ENCODE measurements at regions not wholly inside any gene's neighbourhood (a gene's known extent, or its start where the extent isn't known, plus 50 kb on each side); places are given as distances from the start of the nearest gene placed in this dataset.

- Histone ChIP-seq H3K27me3 (ENCODE audit: control insufficient read depth in 3 of 3, insufficient read depth in 3 of 3, low read length in 2 of 3) (no peaks in the 10 kb centered on the region), H3K36me3 (ENCODE audit: control insufficient read depth in 4 of 4, insufficient read depth in 4 of 4, low read length in 4 of 4) (no peaks in the 10 kb centered on the region), H3K27ac (ENCODE audit: low read depth in 1 of 2, low read length in 1 of 2) (no peak overlapping the region), H3K4me3 (no peak overlapping the region), H3K9me3 (ENCODE audit: control insufficient read depth in 4 of 4, insufficient read depth in 3 of 4, low read length in 3 of 4) (peaks cover 0 to 8% (median 3%) of the 10 kb centered on the region in 4 donors), H3K4me1 (ENCODE audit: control insufficient read depth in 5 of 5, insufficient read depth in 5 of 5, low read length in 5 of 5) (no peaks in the 10 kb centered on the region), H3K9ac (ENCODE audit: insufficient read depth in 1 of 2, low read length in 2 of 2) (no peak overlapping the region)
- ATAC-seq (ENCODE audit: insufficient read depth, low FRiP score) (no peak), DNase-seq (no peak)
- 98 to 100% methylated on average over 1 of the region's 1 CpG for WGBS, 2 donors
- no peak for TF ChIP-seq CTCF (IDR thresholded peaks at IDR 0.05; ENCODE audit: control extremely low read depth, extremely low read depth)
These were observed 161.8 kb upstream of the GRIA4 start for GRCh38 chr11:105447936-105448702.

DNA sequence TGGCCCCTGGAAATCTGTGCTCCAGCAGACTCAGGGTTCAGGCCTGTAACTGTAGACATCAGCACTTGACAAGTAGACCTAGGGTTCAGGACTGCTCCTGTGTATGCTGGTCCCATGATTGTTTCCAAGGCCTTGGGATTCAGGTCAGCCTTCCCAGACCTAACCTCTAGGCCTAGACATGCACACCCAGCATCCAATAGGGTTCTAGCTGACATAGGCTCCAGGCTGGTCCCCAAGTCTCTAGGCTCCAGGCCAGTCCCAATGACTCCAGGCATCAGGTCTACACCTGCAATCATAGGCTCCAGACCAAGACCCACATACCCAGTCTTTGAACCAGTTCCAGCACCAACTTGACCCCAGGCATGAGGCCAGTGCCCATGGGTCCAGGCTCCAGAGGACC is 166.2 kb upstream of the GRIA4 start:
- peaks cover 0 to 11% (median 3%) of the 10 kb centered on the region in 4 donors for H3K9me3 ChIP-seq (ENCODE audit: control insufficient read depth in 4 of 4, insufficient read depth in 3 of 4, low read length in 3 of 4)
- H3K36me3 ChIP-seq (ENCODE audit: control insufficient read depth in 4 of 4, insufficient read depth in 4 of 4, low read length in 4 of 4), result no peaks in the 10 kb centered on the region
- no peak for DNase-seq
- no peak for ATAC-seq (ENCODE audit: insufficient read depth, low FRiP score)
- H3K27me3 ChIP-seq (ENCODE audit: control insufficient read depth in 3 of 3, insufficient read depth in 3 of 3, low read length in 2 of 3), result no peaks in the 10 kb centered on the region
- H3K9ac ChIP-seq (ENCODE audit: insufficient read depth in 1 of 2, low read length in 2 of 2), result no peak overlapping the region
- H3K27ac ChIP-seq (ENCODE audit: low read depth in 1 of 2, low read length in 1 of 2), result no peak overlapping the region
- no peak overlapping the region for H3K4me3 ChIP-seq
- H3K4me1 ChIP-seq (ENCODE audit: control insufficient read depth in 5 of 5, insufficient read depth in 5 of 5, low read length in 5 of 5), result no peaks in the 10 kb centered on the region
- no peak for TF ChIP-seq CTCF (IDR thresholded peaks at IDR 0.05; ENCODE audit: control extremely low read depth, extremely low read depth)

- Histone ChIP-seq H3K27me3 (ENCODE audit: control insufficient read depth in 3 of 3, insufficient read depth in 3 of 3, low read length in 2 of 3) (no peaks in the 10 kb centered on the region), H3K4me3 (no peak overlapping the region), H3K9ac (ENCODE audit: insufficient read depth in 1 of 2, low read length in 2 of 2) (no peak overlapping the region), H3K4me1 (ENCODE audit: control insufficient read depth in 5 of 5, insufficient read depth in 5 of 5, low read length in 5 of 5) (no peaks in the 10 kb centered on the region), H3K27ac (ENCODE audit: low read depth in 1 of 2, low read length in 1 of 2) (no peak overlapping the region), H3K9me3 (ENCODE audit: control insufficient read depth in 4 of 4, insufficient read depth in 3 of 4, low read length in 3 of 4) (no peaks in the 10 kb centered on the region), H3K36me3 (ENCODE audit: control insufficient read depth in 4 of 4, insufficient read depth in 4 of 4, low read length in 4 of 4) (no peaks in the 10 kb centered on the region)
- ATAC-seq (ENCODE audit: insufficient read depth, low FRiP score), result no peak
- DNase-seq, result peak in 2 of 3 donors; percentile 3
- TF ChIP-seq CTCF (IDR thresholded peaks at IDR 0.05; ENCODE audit: control extremely low read depth, extremely low read depth), result no peak
- 57 to 58% methylated on average over 3 of the region's 3 CpGs for WGBS, 2 donors
These were observed 177.5 kb upstream of the GRIA4 start for GRCh38 chr11:105432241-105432995.

All from lung (tissue), 11 donors.